ENCODE measurements at regions not wholly inside any gene's neighbourhood (a gene's known extent, or its start where the extent isn't known, plus 50 kb on each side); places are given as distances from the start of the nearest gene placed in this dataset.

- TF ChIP-seq EP300 (IDR thresholded peaks at IDR 0.05; ENCODE audit: borderline replicate concordance in 1 of 2, low read depth in 1 of 2, low read length in 1 of 2), result no peak
- TF ChIP-seq NFIC (IDR thresholded peaks at IDR 0.05; ENCODE audit: borderline replicate concordance), result no peak
- TF ChIP-seq JUND (IDR thresholded peaks at IDR 0.05), result no peak
- TF ChIP-seq, protein P1, sequence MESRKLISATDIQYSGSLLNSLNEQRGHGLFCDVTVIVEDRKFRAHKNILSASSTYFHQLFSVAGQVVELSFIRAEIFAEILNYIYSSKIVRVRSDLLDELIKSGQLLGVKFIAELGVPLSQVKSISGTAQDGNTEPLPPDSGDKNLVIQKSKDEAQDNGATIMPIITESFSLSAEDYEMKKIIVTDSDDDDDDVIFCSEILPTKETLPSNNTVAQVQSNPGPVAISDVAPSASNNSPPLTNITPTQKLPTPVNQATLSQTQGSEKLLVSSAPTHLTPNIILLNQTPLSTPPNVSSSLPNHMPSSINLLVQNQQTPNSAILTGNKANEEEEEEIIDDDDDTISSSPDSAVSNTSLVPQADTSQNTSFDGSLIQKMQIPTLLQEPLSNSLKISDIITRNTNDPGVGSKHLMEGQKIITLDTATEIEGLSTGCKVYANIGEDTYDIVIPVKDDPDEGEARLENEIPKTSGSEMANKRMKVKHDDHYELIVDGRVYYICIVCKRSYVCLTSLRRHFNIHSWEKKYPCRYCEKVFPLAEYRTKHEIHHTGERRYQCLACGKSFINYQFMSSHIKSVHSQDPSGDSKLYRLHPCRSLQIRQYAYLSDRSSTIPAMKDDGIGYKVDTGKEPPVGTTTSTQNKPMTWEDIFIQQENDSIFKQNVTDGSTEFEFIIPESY (IDR thresholded peaks at IDR 0.05; ENCODE audit: borderline replicate concordance, low read depth), result no peak
- TF ChIP-seq FOXM1 (IDR thresholded peaks at IDR 0.05; ENCODE audit: low read depth), result no peak
- no peak for TF ChIP-seq GABPA (IDR thresholded peaks at IDR 0.05; ENCODE audit: low read depth)
- no peak for TF ChIP-seq RFX5 (IDR thresholded peaks at IDR 0.05; ENCODE audit: low read length)
- no peak for TF ChIP-seq TEAD4 (IDR thresholded peaks at IDR 0.05; ENCODE audit: borderline replicate concordance, insufficient read depth)
- TF ChIP-seq GATA2 (CRISPR knock-in tag; IDR thresholded peaks at IDR 0.05), result no peak
- TF ChIP-seq RAD21 (IDR thresholded peaks at IDR 0.05; ENCODE audit: low read length), result no peak
Measured at GRCh38 chr3:75983111-75983510, 197.8 kb upstream of the ZNF717 start (continued).

DNA sequence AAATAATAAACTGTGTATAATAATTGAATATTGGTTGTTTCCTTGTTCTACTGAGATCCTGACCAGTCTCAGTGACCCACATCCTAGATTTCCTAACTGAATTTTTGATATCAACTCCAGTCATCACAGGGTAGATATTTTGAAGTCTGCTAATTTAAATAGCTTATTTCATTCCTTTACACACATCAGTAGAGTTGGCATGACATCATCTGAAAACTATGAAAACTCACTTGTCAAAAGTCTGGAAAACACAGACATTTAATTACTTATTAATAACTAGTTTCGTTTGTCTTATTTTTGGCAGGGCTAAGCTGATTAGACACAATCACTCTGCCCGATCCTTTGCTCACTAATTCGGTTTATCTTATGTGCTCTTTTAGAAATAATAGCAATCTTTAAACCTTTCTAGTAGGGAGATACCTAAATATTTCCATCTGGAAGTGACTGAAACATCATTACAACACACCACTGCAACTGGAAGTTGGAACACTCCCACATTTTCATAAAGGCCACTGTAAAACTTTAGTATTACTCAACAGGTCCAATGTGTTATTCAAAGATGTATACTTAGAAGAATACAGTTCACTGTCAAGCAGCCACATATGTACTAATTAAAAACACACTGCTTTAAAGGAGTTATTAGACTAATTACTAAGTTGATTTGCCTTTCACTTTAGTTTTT, 198.4 kb upstream of the ZNF717 start:
- H3K9me2 ChIP-seq, result 0 out of 2 replicates have a peak, but pooled peaks cover 2% of the 10 kb centered on the region
- H3K27ac ChIP-seq (ENCODE audit: low read depth in 2 of 2, low read length in 1 of 2), result no peak overlapping the region
- TF ChIP-seq GATA2 (CRISPR knock-in tag; IDR thresholded peaks at IDR 0.05) (no peak), YY1 (IDR thresholded peaks at IDR 0.05; ENCODE audit: low read depth) (no peak), RXRA (IDR thresholded peaks at IDR 0.05; ENCODE audit: borderline replicate concordance, low read depth) (no peak), RCOR1 (IDR thresholded peaks at IDR 0.05; ENCODE audit: low read length) (no peak), NFIC (IDR thresholded peaks at IDR 0.05; ENCODE audit: borderline replicate concordance) (no peak), NRF1 (IDR thresholded peaks at IDR 0.05; ENCODE audit: low read depth, low read length) (no peak), SIN3A (IDR thresholded peaks at IDR 0.05; ENCODE audit: borderline replicate concordance, low read depth, low read length) (no peak), TCF12 (IDR thresholded peaks at IDR 0.05) (no peak), TEAD4 (IDR thresholded peaks at IDR 0.05; ENCODE audit: borderline replicate concordance, insufficient read depth) (no peak), POLR2AphosphoS5 (IDR thresholded peaks at IDR 0.05; ENCODE audit: low read depth, low read length) (no peak), ELF1 (IDR thresholded peaks at IDR 0.05) (no peak), USF1 (IDR thresholded peaks at IDR 0.05; ENCODE audit: borderline replicate concordance, low read depth) (no peak), SMC3 (IDR thresholded peaks at IDR 0.05; ENCODE audit: low read depth, low read length) (no peak)
- TF ChIP-seq, protein P2, sequence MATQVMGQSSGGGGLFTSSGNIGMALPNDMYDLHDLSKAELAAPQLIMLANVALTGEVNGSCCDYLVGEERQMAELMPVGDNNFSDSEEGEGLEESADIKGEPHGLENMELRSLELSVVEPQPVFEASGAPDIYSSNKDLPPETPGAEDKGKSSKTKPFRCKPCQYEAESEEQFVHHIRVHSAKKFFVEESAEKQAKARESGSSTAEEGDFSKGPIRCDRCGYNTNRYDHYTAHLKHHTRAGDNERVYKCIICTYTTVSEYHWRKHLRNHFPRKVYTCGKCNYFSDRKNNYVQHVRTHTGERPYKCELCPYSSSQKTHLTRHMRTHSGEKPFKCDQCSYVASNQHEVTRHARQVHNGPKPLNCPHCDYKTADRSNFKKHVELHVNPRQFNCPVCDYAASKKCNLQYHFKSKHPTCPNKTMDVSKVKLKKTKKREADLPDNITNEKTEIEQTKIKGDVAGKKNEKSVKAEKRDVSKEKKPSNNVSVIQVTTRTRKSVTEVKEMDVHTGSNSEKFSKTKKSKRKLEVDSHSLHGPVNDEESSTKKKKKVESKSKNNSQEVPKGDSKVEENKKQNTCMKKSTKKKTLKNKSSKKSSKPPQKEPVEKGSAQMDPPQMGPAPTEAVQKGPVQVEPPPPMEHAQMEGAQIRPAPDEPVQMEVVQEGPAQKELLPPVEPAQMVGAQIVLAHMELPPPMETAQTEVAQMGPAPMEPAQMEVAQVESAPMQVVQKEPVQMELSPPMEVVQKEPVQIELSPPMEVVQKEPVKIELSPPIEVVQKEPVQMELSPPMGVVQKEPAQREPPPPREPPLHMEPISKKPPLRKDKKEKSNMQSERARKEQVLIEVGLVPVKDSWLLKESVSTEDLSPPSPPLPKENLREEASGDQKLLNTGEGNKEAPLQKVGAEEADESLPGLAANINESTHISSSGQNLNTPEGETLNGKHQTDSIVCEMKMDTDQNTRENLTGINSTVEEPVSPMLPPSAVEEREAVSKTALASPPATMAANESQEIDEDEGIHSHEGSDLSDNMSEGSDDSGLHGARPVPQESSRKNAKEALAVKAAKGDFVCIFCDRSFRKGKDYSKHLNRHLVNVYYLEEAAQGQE (IDR thresholded peaks at IDR 0.05; ENCODE audit: low read depth, low read length), result no peak
- TF ChIP-seq, protein P3, sequence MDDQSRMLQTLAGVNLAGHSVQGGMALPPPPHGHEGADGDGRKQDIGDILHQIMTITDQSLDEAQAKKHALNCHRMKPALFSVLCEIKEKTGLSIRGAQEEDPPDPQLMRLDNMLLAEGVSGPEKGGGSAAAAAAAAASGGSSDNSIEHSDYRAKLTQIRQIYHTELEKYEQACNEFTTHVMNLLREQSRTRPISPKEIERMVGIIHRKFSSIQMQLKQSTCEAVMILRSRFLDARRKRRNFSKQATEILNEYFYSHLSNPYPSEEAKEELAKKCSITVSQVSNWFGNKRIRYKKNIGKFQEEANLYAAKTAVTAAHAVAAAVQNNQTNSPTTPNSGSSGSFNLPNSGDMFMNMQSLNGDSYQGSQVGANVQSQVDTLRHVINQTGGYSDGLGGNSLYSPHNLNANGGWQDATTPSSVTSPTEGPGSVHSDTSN (IDR thresholded peaks at IDR 0.05), result no peak
- no peaks in the 10 kb centered on the region for H3F3A ChIP-seq (replicated peaks; ENCODE audit: insufficient read depth)
- no peaks in the 10 kb centered on the region for H3K36me3 ChIP-seq (replicated peaks in 1 of 2; ENCODE audit: control insufficient read depth in 1 of 2, insufficient read depth in 2 of 2, low read length in 1 of 2)
- no peak overlapping the region for H3K9ac ChIP-seq
- H3K79me2 ChIP-seq (ENCODE audit: insufficient read depth), result no peaks in the 10 kb centered on the region
- CTCF ChIA-PET, result no interaction called here
- H2AFZ ChIP-seq (ENCODE audit: low read depth), result no peak overlapping the region
- H3K9me3 ChIP-seq, result no peaks in the 10 kb centered on the region
- H3K4me2 ChIP-seq, result no peak overlapping the region
- 7% methylated on average over 3 of the region's 3 CpGs for WGBS (ENCODE audit: low lambda C conversion rate)
- POLR2A ChIA-PET, result no interaction called here
- H3K4me1 ChIP-seq (ENCODE audit: control insufficient read depth in 1 of 2, insufficient read depth in 2 of 2, low read depth in 1 of 2, low read length in 1 of 2), result no peaks in the 10 kb centered on the region
- no peaks in the 10 kb centered on the region for H3K27me3 ChIP-seq (ENCODE audit: insufficient read depth)
- no peak for DNase-seq
- H3K4me3 ChIP-seq (ENCODE audit: low read depth in 2 of 2, low read length in 1 of 2), result no peak overlapping the region
- no peaks in the 10 kb centered on the region for H4K20me1 ChIP-seq (ENCODE audit: insufficient read depth)
